HG03432 (cell line): ENCODE measurements at regions not wholly inside any gene's neighbourhood (a gene's known extent, or its start where the extent isn't known, plus 50 kb on each side); places are given as distances from the start of the nearest gene placed in this dataset.
"Not testable (repeated sequence)": the region's sequence is repeated elsewhere in the genome, so short reads cannot be mapped to it uniquely, and the experiment has no call there.

ENCODE experiments used
- ATAC-seq: cut with Tn5 transposase; IDR thresholded peaks from one replicate; pipeline ENCODE4 v1.9.1; 2021; ENCODE audit warnings: mild to moderate bottlenecking, moderate library complexity; ENCODE audit not compliant: unreplicated experiment

GRCh38 chr4:66340286-66340893 lies 670.1 kb upstream of the EPHA5 start:
- no peak for ATAC-seq

- no peak for ATAC-seq
These were observed 668.7 kb upstream of the EPHA5 start for GRCh38 chr4:66339007-66339406.

GRCh38 chr4:66331761-66332160 lies 661.5 kb upstream of the EPHA5 start:
- ATAC-seq = no peak

DNA sequence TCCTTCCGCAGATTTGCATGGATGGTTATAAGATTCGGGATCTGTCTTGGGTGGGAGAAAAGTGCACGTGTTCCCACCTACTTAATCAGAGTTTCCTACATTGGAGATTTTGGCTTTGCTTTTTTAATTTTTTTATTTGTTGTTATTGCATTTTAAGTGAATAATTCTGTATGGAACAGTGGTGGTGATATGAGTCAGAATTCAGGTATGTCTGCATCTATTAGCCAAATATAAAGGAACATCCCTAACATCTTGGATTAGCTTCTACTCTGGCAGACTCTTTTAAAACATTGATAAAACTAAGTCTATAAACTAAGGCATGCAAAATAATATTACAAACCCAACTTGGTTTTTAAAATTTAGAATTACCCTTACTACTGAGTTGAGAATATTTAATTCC lies 659.8 kb upstream of the EPHA5 start:
- ATAC-seq = no peak

- no peak for ATAC-seq
These were observed 658.7 kb upstream of the EPHA5 start for GRCh38 chr4:66328803-66329574.

- ATAC-seq = no peak
These were observed 637.6 kb upstream of the EPHA5 start for GRCh38 chr4:66307641-66308438.

- no peak for ATAC-seq
These were observed 630.1 kb upstream of the EPHA5 start for GRCh38 chr4:66300336-66300934.

DNA sequence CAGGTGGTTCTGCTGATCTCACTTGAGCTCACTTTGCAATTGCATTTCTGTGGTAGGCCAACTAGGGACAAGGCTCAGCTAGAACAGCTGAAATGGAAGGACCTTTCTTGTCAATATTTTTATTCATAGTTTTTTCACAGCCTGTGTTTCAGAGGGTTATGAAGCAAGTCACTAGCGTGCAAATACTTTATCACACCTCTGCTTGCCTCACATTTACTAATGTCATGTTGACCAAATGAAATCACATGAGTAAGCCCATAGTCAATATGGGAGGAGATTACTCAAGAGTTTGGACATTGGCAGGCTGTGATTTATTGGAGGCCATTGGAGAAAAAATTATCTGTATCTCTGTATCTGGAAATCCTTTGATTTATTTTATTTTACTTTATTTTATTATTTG lies 628.3 kb upstream of the EPHA5 start:
- no peak for ATAC-seq

DNA sequence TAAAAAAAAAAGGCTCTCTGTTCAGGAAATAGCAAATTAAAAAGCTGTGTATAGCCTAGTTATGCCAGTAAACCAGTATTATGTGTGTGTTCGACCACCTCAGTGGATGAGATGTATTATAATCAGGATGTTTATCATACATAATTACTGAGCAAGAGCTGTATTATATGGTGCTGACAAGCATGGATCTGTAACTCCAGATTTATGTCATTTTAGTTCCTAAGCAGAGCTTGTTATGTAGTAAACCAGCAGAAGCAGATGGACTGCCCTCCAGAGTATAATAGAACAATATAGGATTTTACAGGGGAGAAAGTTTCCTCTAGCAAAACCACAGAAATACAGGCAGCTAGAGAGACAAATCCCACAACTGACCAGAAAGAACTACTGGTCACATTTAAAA lies 627.4 kb upstream of the EPHA5 start:
- no peak for ATAC-seq

GRCh38 chr4:66294638-66295037 lies 624.3 kb upstream of the EPHA5 start:
- no peak for ATAC-seq

- no peak for ATAC-seq
These were observed 614.7 kb upstream of the EPHA5 start for GRCh38 chr4:66284991-66285451.

- no peak for ATAC-seq
These were observed 608.8 kb upstream of the EPHA5 start for GRCh38 chr4:66279084-66279483.

DNA sequence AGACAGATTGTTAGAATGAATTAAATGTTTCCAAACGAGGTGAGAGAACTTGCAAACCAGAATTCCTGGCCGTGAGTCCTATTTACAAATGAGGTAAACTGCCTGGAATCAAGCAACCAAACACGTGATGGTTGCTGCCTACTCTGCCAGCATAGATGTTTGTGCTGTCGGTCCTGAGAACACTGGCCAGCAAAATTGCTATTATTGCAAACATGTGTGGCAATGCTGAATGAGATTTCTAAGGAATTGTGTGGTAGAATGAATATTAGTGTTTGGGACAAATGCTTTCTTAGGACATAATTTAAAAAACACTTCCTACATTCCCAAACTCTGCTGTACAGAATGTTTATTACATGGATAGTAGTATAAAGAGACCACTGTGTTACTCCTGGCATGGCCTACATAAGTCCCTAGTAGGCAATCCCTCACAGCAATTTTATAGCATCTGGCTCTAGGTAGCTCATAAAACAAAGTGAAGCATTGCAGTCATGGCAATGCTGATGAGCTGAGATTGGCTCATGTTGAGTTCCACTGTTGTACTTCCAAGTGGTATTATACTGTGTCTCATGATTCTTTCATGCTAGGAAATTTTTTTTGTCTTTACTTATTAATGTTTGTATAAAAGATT lies 605.2 kb upstream of the EPHA5 start:
- ATAC-seq = no peak

GRCh38 chr4:66273110-66273509 lies 602.8 kb upstream of the EPHA5 start:
- ATAC-seq = no peak

GRCh38 chr4:66270356-66270755 lies 600.1 kb upstream of the EPHA5 start:
- ATAC-seq = not testable (repeated sequence)

DNA sequence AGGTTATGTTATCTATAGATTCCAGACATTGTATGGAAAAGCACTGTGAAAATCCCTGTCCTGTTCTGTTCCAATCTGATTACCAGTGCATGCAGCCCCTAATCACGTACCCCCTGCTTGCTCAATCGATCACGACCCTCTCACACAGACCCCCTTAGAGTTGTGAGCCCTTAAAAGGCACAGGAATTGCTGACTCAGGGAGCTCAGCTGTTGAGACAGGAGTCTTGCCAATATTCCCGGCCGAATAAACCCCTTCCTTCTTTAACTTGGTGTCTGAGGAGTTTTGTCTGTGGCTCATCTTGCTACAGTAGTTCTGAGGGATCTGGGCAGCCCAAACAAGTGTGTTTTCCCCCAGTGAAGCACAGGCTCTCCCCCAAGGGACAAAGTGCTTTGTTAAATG lies 596.3 kb upstream of the EPHA5 start:
- ATAC-seq = not testable (repeated sequence)

- no peak for ATAC-seq
These were observed 595.7 kb upstream of the EPHA5 start for GRCh38 chr4:66266035-66266434.

DNA sequence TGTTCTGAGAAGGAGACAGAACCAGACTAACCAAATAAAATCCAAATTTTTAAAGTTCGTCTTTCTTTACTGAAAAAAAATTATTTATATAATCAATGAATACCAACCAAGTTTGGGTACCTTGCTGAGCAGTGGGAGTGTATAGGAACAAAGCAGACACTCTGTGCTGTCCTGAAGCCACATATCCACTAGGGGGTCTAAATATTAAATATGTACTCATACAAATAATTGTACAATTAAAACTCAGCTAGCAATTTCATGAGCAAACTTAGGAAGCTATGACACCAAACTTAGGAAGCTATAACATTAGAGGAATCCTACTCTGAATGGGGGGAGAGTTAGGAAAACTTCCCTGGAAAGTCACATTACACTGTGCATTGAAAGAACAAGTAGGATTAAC lies 582.0 kb upstream of the EPHA5 start:
- ATAC-seq = no peak

GRCh38 chr4:66246643-66247042 lies 576.4 kb upstream of the EPHA5 start:
- ATAC-seq = no peak

GRCh38 chr4:66235876-66236275 lies 565.6 kb upstream of the EPHA5 start:
- no peak for ATAC-seq

- ATAC-seq = no peak
These were observed 559.6 kb upstream of the EPHA5 start for GRCh38 chr4:66229885-66230284.
